Gastrocnemius medialis (tissue), 4 donors: ENCODE measurements at regions not wholly inside any gene's neighbourhood (a gene's known extent, or its start where the extent isn't known, plus 50 kb on each side); places are given as distances from the start of the nearest gene placed in this dataset.

Experiments
- ATAC-seq, 2 donors: fragments of 150-250 bp; one replicate each; pipeline ENCODE4 v1.9.1; 2016
- DNase-seq, 2 donors: peaks; one replicate each; pipeline ENCODE4 v3.0.0-alpha.2; 2019
- H3K27ac ChIP-seq, 4 donors: fragments of 200-600 bp; sonication (generic); 1 replicate in 1 of 4; 2 replicates in 3 of 4; pipeline ENCODE4 v1.5.1; 2016 to 2018; ENCODE audit warnings: mild to moderate bottlenecking in 2 of 4, moderate library complexity in 1 of 4
- H3K27me3 ChIP-seq, 3 donors: fragments of 200-600 bp; sonication (generic) in 2 of 3; 1 replicate in 1 of 3; 2 replicates in 2 of 3; pipeline versions ENCODE4 v1.5.1 to v1.6.0; 2016 to 2019; ENCODE audit warnings: mild to moderate bottlenecking in 1 of 3, moderate library complexity in 1 of 3
- H3K36me3 ChIP-seq, 2 donors: fragments of 200-600 bp; sonication (generic) in 1 of 2; one replicate each; pipeline ENCODE4 v1.5.1; 2017 to 2018
- H3K4me1 ChIP-seq, 2 donors: fragments of 200-600 bp; sonication (generic) in 1 of 2; one replicate each; pipeline ENCODE4 v1.5.1; 2016 to 2017; ENCODE audit warnings: mild to moderate bottlenecking in 2 of 2
- H3K4me3 ChIP-seq, 4 donors: fragments of 200-600 bp; sonication (generic) in 3 of 4; 1 replicate in 1 of 4; 2 replicates in 3 of 4; pipeline ENCODE4 v1.5.1; 2016 to 2019; ENCODE audit warnings: mild to moderate bottlenecking in 2 of 4
- H3K9me3 ChIP-seq, 3 donors: fragments of 200-600 bp; sonication (generic) in 2 of 3; 1 replicate in 1 of 3; 2 replicates in 2 of 3; pipeline ENCODE4 v1.5.1; 2016 to 2019
- CTCF ChIP-seq, 5 experiments: fragments of 450-650 bp in 3 of 5; fragments of 200-600 bp in 2 of 5; sonication (generic) in 2 of 5; IDR thresholded peaks in 4 of 5; conservative IDR thresholded peaks in 1 of 5; 1 replicate in 4 of 5; 2 replicates in 1 of 5; pipeline ENCODE4 v1.5.1; 2016 to 2019; ENCODE audit warnings: antibody characterized with exemption in 5 of 5, mild to moderate bottlenecking in 3 of 5, moderate library complexity in 3 of 5
- POLR2A ChIP-seq, 2 donors: fragments of 450-650 bp; IDR thresholded peaks; one replicate each; pipeline ENCODE4 v1.6.1; 2017; ENCODE audit warnings: antibody characterized with exemption in 2 of 2, mild to moderate bottlenecking in 2 of 2, moderate library complexity in 2 of 2
- in situ Hi-C, 4 donors: fragments of 200-750 bp; cut with MboI; loops; one replicate each; pipeline versions ENCODE4 v1.15.0 to v1.8.0; 2017; ENCODE audit warnings: low sequenced_read_pairs in 4 of 4
- intact Hi-C: fragments of 100-400 bp; cut with DNase I; formaldehyde crosslinking; loops from one replicate; pipeline ENCODE4 v1.15.1; 2023; ENCODE audit warnings: low total_unique reads

GRCh38 chr16:62564291-62564690, 528.1 kb upstream of the CDH8 start:
- DNase-seq (no peak), ATAC-seq (no peak)
- no peaks in the 10 kb centered on the region for H3K4me1 ChIP-seq
- H3K9me3 ChIP-seq, result no peaks in the 10 kb centered on the region
- intact Hi-C loops, result no loop called here
- no peak overlapping the region for H3K27ac ChIP-seq
- H3K36me3 ChIP-seq, result no peaks in the 10 kb centered on the region
- in situ Hi-C loops, result no loop called here
- TF ChIP-seq CTCF (IDR thresholded peaks at IDR 0.05 in 4 of 5, conservative IDR thresholded peaks at IDR 0.05 in 1 of 5) (no peak), POLR2A (IDR thresholded peaks at IDR 0.05) (no peak)
- H3K27me3 ChIP-seq, result no peaks in the 10 kb centered on the region
- no peak overlapping the region for H3K4me3 ChIP-seq

GRCh38 chr16:62562121-62562520, 525.9 kb upstream of the CDH8 start:
- no peak for ATAC-seq
- intact Hi-C loops, result no loop called here

GRCh38 chr16:62549875-62550274, 513.6 kb upstream of the CDH8 start:
- in situ Hi-C loops, result no loop called here
- TF ChIP-seq POLR2A (IDR thresholded peaks at IDR 0.05), result no peak
- no peak for TF ChIP-seq CTCF (IDR thresholded peaks at IDR 0.05 in 4 of 5, conservative IDR thresholded peaks at IDR 0.05 in 1 of 5)
- no peak overlapping the region for H3K27ac ChIP-seq

More at GRCh38 chr16:62562121-62562520, 525.9 kb upstream of the CDH8 start:
- in situ Hi-C loops, result no loop called here
- Histone ChIP-seq H3K27me3 (no peaks in the 10 kb centered on the region), H3K27ac (no peak overlapping the region), H3K36me3 (no peaks in the 10 kb centered on the region), H3K4me3 (no peak overlapping the region), H3K9me3 (no peaks in the 10 kb centered on the region), H3K4me1 (no peaks in the 10 kb centered on the region)
- no peak for DNase-seq
- no peak for TF ChIP-seq POLR2A (IDR thresholded peaks at IDR 0.05)
- TF ChIP-seq CTCF (IDR thresholded peaks at IDR 0.05 in 4 of 5, conservative IDR thresholded peaks at IDR 0.05 in 1 of 5), result no peak

GRCh38 chr16:62548095-62548494, 511.9 kb upstream of the CDH8 start:
- in situ Hi-C loops, result no loop called here
- intact Hi-C loops, result no loop called here
- no peak overlapping the region for H3K27ac ChIP-seq
- DNase-seq, result no peak
- no peaks in the 10 kb centered on the region for H3K36me3 ChIP-seq
- no peak for TF ChIP-seq CTCF (IDR thresholded peaks at IDR 0.05 in 4 of 5, conservative IDR thresholded peaks at IDR 0.05 in 1 of 5)
- TF ChIP-seq POLR2A (IDR thresholded peaks at IDR 0.05), result no peak
- no peak overlapping the region for H3K4me3 ChIP-seq
- ATAC-seq, result no peak
- H3K27me3 ChIP-seq, result no peaks in the 10 kb centered on the region
- H3K4me1 ChIP-seq, result no peaks in the 10 kb centered on the region
- H3K9me3 ChIP-seq, result no peaks in the 10 kb centered on the region

More at GRCh38 chr16:62549875-62550274, 513.6 kb upstream of the CDH8 start:
- Histone ChIP-seq H3K9me3 (no peaks in the 10 kb centered on the region), H3K36me3 (no peaks in the 10 kb centered on the region), H3K27me3 (no peaks in the 10 kb centered on the region), H3K4me3 (no peak overlapping the region), H3K4me1 (no peaks in the 10 kb centered on the region)
- DNase-seq (no peak), ATAC-seq (no peak)
- intact Hi-C loops, result no loop called here

- intact Hi-C loops (no loop called here), in situ Hi-C loops (no loop called here)
- DNase-seq (no peak), ATAC-seq (no peak)
- no peaks in the 10 kb centered on the region for H3K4me1 ChIP-seq
- H3K36me3 ChIP-seq, result no peaks in the 10 kb centered on the region
- no peak overlapping the region for H3K27ac ChIP-seq
- H3K4me3 ChIP-seq, result no peak overlapping the region
- no peak for TF ChIP-seq CTCF (IDR thresholded peaks at IDR 0.05 in 4 of 5, conservative IDR thresholded peaks at IDR 0.05 in 1 of 5)
- TF ChIP-seq POLR2A (IDR thresholded peaks at IDR 0.05), result no peak
- no peaks in the 10 kb centered on the region for H3K27me3 ChIP-seq
- H3K9me3 ChIP-seq, result no peaks in the 10 kb centered on the region
Observed at GRCh38 chr16:62546701-62547100, 510.5 kb upstream of the CDH8 start.
